ENCODE measurements at regions not wholly inside any gene's neighbourhood (a gene's known extent, or its start where the extent isn't known, plus 50 kb on each side); places are given as distances from the start of the nearest gene placed in this dataset.

DNA sequence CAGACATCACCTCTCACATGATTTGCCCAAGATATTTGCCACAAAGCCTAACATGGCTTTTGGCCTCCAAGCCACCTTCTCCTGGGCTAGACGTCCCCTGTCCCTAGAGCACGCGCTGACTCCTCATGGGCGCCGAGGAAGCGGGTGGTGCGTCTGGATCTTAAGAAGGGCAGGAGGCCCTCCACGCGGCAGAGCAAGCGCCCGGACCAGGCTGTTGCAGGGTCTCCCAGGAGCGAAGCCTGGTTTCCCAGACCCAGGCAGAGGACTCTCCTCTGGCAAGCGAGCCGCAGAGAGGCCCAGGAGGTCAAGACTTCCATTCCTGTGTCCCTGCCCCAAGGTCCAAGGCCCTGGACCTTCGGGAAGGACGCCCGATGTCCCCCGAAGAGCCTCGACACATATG, 101.7 kb upstream of the TTC34 start:
- H3K27me3 ChIP-seq: peaks cover 0 to 80% of the 10 kb centered on the region in 2 donors
- intact Hi-C loops (cut with DNase I; ENCODE audit: low total_unique reads): no loop called here

DNA sequence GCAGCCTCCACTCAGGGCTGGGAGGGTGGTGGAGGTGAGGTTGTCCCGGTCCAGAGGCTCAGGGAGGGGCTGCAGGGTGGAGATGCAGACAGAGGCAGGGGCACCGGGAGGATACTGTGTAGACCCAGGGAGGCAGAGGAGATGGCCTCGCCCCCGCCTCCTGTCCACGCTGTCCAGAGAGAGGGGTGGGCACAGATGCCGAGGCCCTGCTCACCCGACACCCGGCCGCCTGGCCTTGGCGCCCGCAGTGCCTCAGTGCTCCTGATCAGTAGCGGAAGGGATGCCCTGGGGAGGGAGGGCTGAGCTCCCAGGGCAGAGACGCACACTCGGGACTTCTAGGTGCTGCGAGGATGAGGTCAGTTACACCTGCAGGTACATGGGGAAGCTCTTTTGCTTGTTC, 102.7 kb upstream of the TTC34 start:
- Histone ChIP-seq H3K4me1 (no peaks in the 10 kb centered on the region), H3K27ac (no peak overlapping the region), H3K27me3 (peaks cover 0 to 86% of the 10 kb centered on the region in 2 donors), H3K36me3 (no peaks in the 10 kb centered on the region), H3K9me3 (no peaks in the 10 kb centered on the region), H3K4me3 (no peak overlapping the region)
- TF ChIP-seq, protein P1, sequence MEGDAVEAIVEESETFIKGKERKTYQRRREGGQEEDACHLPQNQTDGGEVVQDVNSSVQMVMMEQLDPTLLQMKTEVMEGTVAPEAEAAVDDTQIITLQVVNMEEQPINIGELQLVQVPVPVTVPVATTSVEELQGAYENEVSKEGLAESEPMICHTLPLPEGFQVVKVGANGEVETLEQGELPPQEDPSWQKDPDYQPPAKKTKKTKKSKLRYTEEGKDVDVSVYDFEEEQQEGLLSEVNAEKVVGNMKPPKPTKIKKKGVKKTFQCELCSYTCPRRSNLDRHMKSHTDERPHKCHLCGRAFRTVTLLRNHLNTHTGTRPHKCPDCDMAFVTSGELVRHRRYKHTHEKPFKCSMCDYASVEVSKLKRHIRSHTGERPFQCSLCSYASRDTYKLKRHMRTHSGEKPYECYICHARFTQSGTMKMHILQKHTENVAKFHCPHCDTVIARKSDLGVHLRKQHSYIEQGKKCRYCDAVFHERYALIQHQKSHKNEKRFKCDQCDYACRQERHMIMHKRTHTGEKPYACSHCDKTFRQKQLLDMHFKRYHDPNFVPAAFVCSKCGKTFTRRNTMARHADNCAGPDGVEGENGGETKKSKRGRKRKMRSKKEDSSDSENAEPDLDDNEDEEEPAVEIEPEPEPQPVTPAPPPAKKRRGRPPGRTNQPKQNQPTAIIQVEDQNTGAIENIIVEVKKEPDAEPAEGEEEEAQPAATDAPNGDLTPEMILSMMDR (IDR thresholded peaks at IDR 0.05): no peak
- TF ChIP-seq POLR2AphosphoS5 (IDR thresholded peaks at IDR 0.05) (no peak), POLR2A (IDR thresholded peaks at IDR 0.05) (no peak)
- no peak for DNase-seq (ENCODE audit: low spot score in 2 of 2)
- intact Hi-C loops (cut with DNase I; ENCODE audit: low total_unique reads): no loop called here

More for the DNA sequence above, 101.7 kb upstream of the TTC34 start:
- no peak for DNase-seq (ENCODE audit: low spot score in 2 of 2)
- Histone ChIP-seq H3K4me1 (no peaks in the 10 kb centered on the region), H3K27ac (no peak overlapping the region), H3K36me3 (no peaks in the 10 kb centered on the region), H3K9me3 (no peaks in the 10 kb centered on the region), H3K4me3 (no peak overlapping the region)
- TF ChIP-seq POLR2AphosphoS5 (IDR thresholded peaks at IDR 0.05): no peak
- no peak for TF ChIP-seq POLR2A (IDR thresholded peaks at IDR 0.05)
- TF ChIP-seq, protein P1 (IDR thresholded peaks at IDR 0.05): no peak

- no peaks in the 10 kb centered on the region for H3K9me3 ChIP-seq
- H3K27me3 ChIP-seq: peaks cover 0 to 87% of the 10 kb centered on the region in 2 donors
- TF ChIP-seq POLR2AphosphoS5 (IDR thresholded peaks at IDR 0.05) (no peak), POLR2A (IDR thresholded peaks at IDR 0.05) (no peak)
- TF ChIP-seq, protein P1 (IDR thresholded peaks at IDR 0.05): no peak
- H3K27ac ChIP-seq: no peak overlapping the region
- intact Hi-C loops (cut with DNase I; ENCODE audit: low total_unique reads): no loop called here
- H3K36me3 ChIP-seq: no peaks in the 10 kb centered on the region
- no peaks in the 10 kb centered on the region for H3K4me1 ChIP-seq
- H3K4me3 ChIP-seq: no peak overlapping the region
- DNase-seq (ENCODE audit: low spot score in 2 of 2): no peak
Observed at GRCh38 chr1:2905356-2905755, 103.9 kb upstream of the TTC34 start.

GRCh38 chr1:2906085-2906484, 104.6 kb upstream of the TTC34 start:
- no peaks in the 10 kb centered on the region for H3K36me3 ChIP-seq
- intact Hi-C loops (cut with DNase I; ENCODE audit: low total_unique reads): no loop called here
- no peak overlapping the region for H3K27ac ChIP-seq
- H3K4me1 ChIP-seq: no peaks in the 10 kb centered on the region
- H3K9me3 ChIP-seq: no peaks in the 10 kb centered on the region
- TF ChIP-seq, protein P1 (IDR thresholded peaks at IDR 0.05): no peak
- no peak for TF ChIP-seq POLR2AphosphoS5 (IDR thresholded peaks at IDR 0.05)
- TF ChIP-seq POLR2A (IDR thresholded peaks at IDR 0.05): no peak
- DNase-seq (ENCODE audit: low spot score in 2 of 2): no peak
- no peak overlapping the region for H3K4me3 ChIP-seq
- peaks cover 0 to 94% of the 10 kb centered on the region in 2 donors for H3K27me3 ChIP-seq

- H3K4me3 ChIP-seq: no peak overlapping the region
- H3K27me3 ChIP-seq: peaks cover 0 to 91% of the 10 kb centered on the region in 2 donors
- intact Hi-C loops (cut with DNase I; ENCODE audit: low total_unique reads): no loop called here
Observed at GRCh38 chr1:2906620-2907019, 105.1 kb upstream of the TTC34 start.

More at GRCh38 chr1:2906620-2907019, 105.1 kb upstream of the TTC34 start:
- Histone ChIP-seq H3K9me3 (no peaks in the 10 kb centered on the region), H3K27ac (no peak overlapping the region), H3K36me3 (no peaks in the 10 kb centered on the region), H3K4me1 (no peaks in the 10 kb centered on the region)
- TF ChIP-seq POLR2AphosphoS5 (IDR thresholded peaks at IDR 0.05) (no peak), POLR2A (IDR thresholded peaks at IDR 0.05) (no peak)
- TF ChIP-seq, protein P1 (IDR thresholded peaks at IDR 0.05): no peak
- no peak for DNase-seq (ENCODE audit: low spot score in 2 of 2)

Data from breast epithelium (tissue), 4 donors.